Dendritic cell treated with granulocyte-macrophage colony-stimulating factor and Interleukin-4, amounts not matched to agents 40 ng/mL and 50 ng/mL, for 4 days (primary cell): ENCODE measurements at regions not wholly inside any gene's neighbourhood (a gene's known extent, or its start where the extent isn't known, plus 50 kb on each side); places are given as distances from the start of the nearest gene placed in this dataset.
A peak's percentile ranks its signal among the peaks of the same experiment; 100 is the strongest.

Source experiments
- H3K27ac Mint-ChIP-seq: one replicate; pipeline ENCODE4 v1.8.0; 2022; ENCODE audit warnings: mild to moderate bottlenecking, mixed read lengths
- H3K27me3 Mint-ChIP-seq: one replicate; pipeline ENCODE4 v1.8.0; 2022; ENCODE audit warnings: mild to moderate bottlenecking, mixed read lengths
- H3K36me3 Mint-ChIP-seq: one replicate; pipeline ENCODE4 v1.8.0; 2022; ENCODE audit warnings: low read depth, mixed read lengths
- H3K4me1 Mint-ChIP-seq: one replicate; pipeline ENCODE4 v1.8.0; 2022; ENCODE audit warnings: low read depth, mixed read lengths
- H3K4me3 Mint-ChIP-seq: one replicate; pipeline ENCODE4 v1.8.0; 2022; ENCODE audit warnings: mild to moderate bottlenecking, moderate library complexity, mixed read lengths
- H3K9me3 Mint-ChIP-seq: one replicate; pipeline ENCODE4 v1.8.0; 2022; ENCODE audit warnings: mixed read lengths
- intact Hi-C: fragments of 100-400 bp; cut with micrococcal nuclease; formaldehyde crosslinking; loops from one replicate; pipeline ENCODE4 v1.15.0; 2022

DNA sequence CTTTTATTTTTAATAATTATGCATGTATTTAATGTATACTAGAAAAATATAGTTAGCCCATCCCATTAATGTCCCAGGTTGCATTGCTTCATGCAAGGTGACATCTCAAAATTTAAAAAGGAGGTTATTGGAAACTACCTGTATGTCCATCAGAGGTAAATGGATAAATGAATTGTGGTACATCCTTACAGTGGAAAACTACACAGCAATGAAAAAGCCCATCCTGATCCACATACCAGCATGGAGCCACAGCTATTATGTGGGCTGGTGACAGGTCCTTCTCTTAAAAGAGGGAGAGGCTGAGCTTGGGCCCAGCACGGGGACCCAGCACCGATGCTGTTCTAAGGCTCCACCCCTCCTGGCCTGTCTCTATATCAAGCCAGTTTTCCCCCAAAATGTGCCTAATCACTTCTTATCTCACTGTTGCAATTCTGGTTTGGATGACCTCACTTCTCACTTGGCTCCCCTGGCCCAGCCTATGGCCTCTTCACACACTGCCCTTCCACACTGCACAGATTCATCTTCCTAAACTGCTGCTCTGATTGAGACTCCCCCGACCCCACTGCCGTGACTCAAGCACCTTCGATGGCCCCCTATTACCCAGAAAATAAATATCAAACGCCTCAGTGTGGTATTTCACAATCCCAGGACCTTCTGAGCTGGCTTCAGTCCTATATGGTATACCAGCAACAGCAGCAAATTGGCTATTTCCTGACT lies 97.1 kb upstream of the NCOR2 start:
- Mint-ChIP-seq H3K4me1 (peaks cover 30% of the 10 kb centered on the region), H3K27ac (peak overlapping the region; percentile 10), H3K27me3 (peaks cover 6% of the 10 kb centered on the region), H3K9me3 (peaks cover 15% of the 10 kb centered on the region), H3K36me3 (peaks cover 16% of the 10 kb centered on the region), H3K4me3 (no peak overlapping the region)
- intact Hi-C loops: no loop called here

DNA sequence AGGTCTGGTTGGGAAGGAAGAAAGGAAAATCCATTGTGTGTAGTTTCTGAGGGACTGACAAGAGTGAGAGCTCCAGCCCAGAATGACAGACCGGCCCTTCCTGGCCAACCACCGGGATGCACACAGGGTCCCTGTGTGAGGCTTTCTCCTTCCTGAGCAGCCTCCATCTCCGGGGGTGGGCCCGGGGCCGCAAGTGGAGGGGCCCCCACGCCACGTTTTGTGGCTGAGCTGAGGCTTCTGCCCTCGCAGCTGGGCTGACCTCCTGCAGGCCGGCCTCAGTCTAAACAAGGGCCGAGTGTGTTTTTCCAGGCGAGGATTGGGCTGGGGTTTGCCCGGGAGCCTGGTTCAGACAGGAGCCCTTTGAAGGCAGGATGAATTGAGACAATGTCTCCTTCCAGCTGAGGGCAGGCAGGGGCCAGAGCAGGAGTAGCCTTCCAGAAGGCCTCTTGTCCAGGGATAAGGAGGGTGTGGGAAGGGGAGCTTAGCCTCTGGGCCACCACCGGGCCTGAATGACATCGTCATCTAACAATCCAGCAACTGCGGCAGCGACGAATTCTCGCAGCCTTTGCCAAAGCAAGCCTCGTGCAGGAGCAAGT lies 96.5 kb upstream of the NCOR2 start:
- Mint-ChIP-seq H3K4me3 (no peak overlapping the region), H3K4me1 (peaks cover 23% of the 10 kb centered on the region), H3K36me3 (peaks cover 16% of the 10 kb centered on the region), H3K27me3 (peaks cover 6% of the 10 kb centered on the region), H3K27ac (no peak overlapping the region), H3K9me3 (peaks cover 15% of the 10 kb centered on the region)
- intact Hi-C loops: no loop called here

DNA sequence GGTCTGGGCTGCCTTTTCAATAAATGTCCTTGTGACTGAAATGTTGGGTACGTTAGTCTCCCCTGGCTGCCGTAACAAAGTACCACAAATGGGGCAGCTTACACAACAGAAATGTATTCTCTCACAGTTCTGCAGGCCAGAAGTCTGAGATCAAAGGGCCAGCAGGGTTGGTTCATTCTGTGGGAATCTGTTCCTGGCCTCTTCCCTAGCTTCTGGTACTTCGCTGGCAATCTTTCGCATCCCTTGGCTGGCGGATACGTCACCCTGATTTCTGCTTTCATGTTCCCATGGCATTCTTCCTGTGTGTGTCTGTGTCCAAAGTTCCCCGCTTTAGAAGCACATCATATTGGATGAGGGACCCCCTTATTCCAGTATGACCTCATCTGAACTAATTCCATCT lies 95.8 kb upstream of the NCOR2 start:
- Mint-ChIP-seq H3K4me1 (peaks cover 23% of the 10 kb centered on the region), H3K4me3 (no peak overlapping the region), H3K36me3 (peaks cover 16% of the 10 kb centered on the region), H3K27ac (no peak overlapping the region), H3K27me3 (peaks cover 6% of the 10 kb centered on the region), H3K9me3 (peaks cover 15% of the 10 kb centered on the region)
- intact Hi-C loops: no loop called here

DNA sequence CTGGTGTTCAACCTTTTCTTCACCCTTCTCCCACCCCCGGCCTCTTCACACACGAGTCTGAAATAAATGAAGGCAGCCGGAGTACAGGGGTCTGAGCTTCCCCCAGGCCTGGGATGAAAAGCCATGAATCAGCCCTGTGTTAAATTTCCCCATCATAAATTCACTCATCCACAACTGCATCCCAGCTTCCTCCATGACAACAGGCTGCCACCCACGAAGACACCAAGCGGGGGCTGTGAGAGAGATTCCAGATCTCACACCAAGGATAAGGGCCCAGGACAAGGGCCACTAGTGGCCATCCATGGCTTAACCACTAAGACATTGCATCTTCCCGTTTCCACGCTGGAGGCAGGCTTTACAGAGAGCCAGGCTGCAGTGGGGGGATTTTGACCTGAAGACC lies 93.9 kb upstream of the NCOR2 start:
- H3K27me3 Mint-ChIP-seq: peaks cover 9% of the 10 kb centered on the region
- intact Hi-C loops: no loop called here

DNA sequence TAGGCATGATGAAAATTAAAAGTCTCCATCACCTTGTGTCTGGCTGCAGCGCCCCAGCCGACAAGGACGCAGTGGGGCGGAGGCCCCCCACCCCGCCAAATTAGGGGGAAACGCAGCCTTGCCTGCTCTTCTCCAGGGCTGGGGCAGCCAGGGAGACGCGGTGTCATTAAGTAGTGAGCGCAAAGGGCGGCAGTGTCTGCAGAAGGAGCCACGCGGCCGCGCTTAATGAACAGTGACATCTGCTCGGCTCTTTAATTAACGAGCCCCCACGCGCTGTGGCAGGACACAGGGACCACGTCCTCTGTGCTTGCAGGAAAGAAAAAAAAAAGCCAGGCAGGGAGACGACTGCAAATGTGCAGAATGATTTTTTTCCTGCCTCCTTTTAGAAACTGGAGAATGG lies 93.4 kb upstream of the NCOR2 start:
- no peaks in the 10 kb centered on the region for H3K9me3 Mint-ChIP-seq
- no peaks in the 10 kb centered on the region for H3K36me3 Mint-ChIP-seq
- H3K4me3 Mint-ChIP-seq: no peak overlapping the region
- intact Hi-C loops: no loop called here
- H3K27ac Mint-ChIP-seq: no peak overlapping the region
- peaks cover 9% of the 10 kb centered on the region for H3K27me3 Mint-ChIP-seq
- H3K4me1 Mint-ChIP-seq: peaks cover 47% of the 10 kb centered on the region

More for the DNA sequence above, 93.9 kb upstream of the NCOR2 start:
- Mint-ChIP-seq H3K4me1 (peaks cover 42% of the 10 kb centered on the region), H3K9me3 (peaks cover 4% of the 10 kb centered on the region), H3K4me3 (no peak overlapping the region), H3K27ac (peak overlapping the region; percentile 8), H3K36me3 (peaks cover 4% of the 10 kb centered on the region)

DNA sequence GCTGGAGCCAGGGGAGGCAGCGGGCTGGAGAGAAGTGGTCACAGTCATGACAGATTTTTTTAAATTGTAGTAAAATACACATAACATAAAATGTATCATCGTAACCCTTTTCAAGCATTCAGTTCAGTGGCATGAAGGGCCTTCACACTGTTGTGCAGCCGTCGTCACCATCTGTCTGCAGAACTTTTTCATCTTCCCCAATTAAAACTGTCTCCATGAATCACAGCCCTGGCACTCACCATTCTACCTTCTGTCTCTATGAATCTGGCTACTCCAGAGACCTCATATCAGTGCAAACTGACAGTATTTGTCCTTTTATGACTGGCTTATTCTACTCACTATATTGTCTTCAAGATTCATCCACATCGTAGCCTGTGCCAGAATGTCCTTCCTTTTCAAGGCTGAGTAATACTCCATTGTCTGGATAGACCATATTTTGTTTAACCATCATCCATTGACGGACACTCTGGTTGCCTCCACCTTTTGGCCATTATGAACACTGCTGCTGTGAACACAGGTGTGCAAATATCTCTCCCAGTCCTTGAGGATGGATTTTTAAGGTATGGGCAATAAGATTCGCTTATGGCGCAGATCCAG lies 91.5 kb upstream of the NCOR2 start:
- Mint-ChIP-seq H3K36me3 (no peaks in the 10 kb centered on the region), H3K27ac (peak overlapping the region; percentile 26), H3K27me3 (peaks cover 12% of the 10 kb centered on the region), H3K4me3 (no peak overlapping the region), H3K4me1 (peaks cover 50% of the 10 kb centered on the region), H3K9me3 (no peaks in the 10 kb centered on the region)
- intact Hi-C loops: no loop called here

DNA sequence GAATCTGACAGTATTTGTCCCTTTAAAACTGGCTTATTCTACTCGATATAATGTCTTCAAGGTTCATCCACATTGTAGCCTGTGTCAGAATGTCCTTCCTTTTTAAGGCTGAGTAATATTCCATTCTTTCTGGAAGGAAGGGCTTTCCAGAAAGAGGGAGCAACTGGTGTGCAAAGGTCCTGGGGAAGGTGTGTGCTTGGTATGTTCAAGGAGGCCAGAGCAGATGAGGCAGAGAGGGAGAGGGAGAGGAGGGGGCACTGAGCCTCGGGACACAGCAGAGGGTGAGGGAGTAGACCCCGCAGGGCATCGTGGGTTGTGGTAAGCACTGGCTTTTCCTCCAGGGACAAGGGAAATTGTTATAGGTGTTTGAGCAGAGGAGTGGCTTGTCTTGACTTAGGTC lies 90.9 kb upstream of the NCOR2 start:
- H3K27ac Mint-ChIP-seq: peak overlapping the region; percentile 26
- peaks cover 53% of the 10 kb centered on the region for H3K4me1 Mint-ChIP-seq
- no peaks in the 10 kb centered on the region for H3K36me3 Mint-ChIP-seq
- no peaks in the 10 kb centered on the region for H3K9me3 Mint-ChIP-seq
- peaks cover 12% of the 10 kb centered on the region for H3K27me3 Mint-ChIP-seq
- H3K4me3 Mint-ChIP-seq: no peak overlapping the region
- intact Hi-C loops: no loop called here

DNA sequence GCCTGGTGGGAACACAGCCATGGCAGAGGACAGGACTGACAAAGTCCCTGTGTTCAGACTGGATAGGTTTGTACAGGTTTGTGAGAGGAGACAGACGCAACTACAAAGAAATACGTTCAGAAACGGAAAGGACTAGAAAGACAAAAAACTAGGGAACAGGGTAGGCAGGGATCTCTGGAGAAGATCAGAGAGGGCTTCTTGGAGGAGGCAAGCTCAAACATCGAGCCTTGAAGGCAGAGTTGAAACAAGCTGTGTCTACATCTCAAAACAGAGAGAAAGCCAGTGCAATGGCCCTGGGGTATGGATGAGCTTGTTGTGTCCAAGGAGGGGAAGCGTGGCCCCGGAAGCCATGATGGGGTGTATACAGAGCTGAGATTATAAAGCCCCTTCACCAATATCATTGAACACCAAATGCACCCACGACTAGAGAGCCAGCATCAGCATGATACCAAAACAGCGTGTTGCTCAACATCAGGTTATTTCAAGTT lies 89.6 kb upstream of the NCOR2 start:
- H3K27me3 Mint-ChIP-seq: peaks cover 12% of the 10 kb centered on the region
- peak overlapping the region; percentile 81 for H3K27ac Mint-ChIP-seq
- intact Hi-C loops: no loop called here
- H3K4me1 Mint-ChIP-seq: peaks cover 65% of the 10 kb centered on the region
- no peaks in the 10 kb centered on the region for H3K9me3 Mint-ChIP-seq
- H3K36me3 Mint-ChIP-seq: no peaks in the 10 kb centered on the region
- no peak overlapping the region for H3K4me3 Mint-ChIP-seq

DNA sequence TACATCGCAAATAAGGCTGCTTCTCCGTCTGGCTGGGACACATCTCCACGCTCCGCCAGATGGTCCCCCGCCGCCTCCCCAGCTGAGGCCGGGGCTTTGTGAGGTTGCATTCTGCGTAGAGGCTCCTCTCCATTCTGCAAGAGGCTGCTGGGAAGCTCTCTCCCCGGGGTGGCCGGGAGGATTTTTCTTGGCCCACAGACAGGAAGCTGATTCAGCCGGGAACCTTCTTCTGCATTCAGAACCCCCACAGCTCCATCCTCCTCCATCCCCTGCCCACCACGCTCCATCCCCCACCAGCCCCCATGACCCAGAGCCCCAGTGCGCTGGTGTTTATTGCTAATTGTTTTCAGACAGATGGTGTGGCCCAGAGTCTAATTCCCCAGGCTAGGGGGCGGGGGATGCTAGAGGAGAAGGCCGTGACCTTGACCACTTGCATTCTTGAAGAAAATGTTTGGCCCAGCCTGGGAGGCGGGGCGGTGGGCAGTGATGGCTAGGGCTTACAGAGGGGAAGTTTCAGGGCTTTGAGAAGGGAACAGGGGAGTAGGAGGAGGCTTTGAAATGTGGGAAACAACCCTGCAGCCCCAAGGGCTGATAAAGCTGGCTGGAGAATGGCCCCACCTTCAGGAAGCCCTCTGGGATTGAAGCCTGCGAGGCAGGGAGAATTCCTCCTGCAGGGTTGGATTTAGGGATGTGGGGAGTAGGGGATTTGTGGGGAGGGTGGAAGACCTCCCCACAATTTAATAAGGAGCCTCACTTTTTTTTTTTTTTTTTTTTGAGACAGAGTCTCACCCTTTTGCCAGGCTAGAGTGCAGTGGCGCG lies 88.5 kb upstream of the NCOR2 start:
- peak overlapping the region; percentile 81 for H3K27ac Mint-ChIP-seq
- intact Hi-C loops: loop anchor here (1.0 kb wide), 1 partner anchor 10 kb away; no protein-coding TSS in a partner anchor

DNA sequence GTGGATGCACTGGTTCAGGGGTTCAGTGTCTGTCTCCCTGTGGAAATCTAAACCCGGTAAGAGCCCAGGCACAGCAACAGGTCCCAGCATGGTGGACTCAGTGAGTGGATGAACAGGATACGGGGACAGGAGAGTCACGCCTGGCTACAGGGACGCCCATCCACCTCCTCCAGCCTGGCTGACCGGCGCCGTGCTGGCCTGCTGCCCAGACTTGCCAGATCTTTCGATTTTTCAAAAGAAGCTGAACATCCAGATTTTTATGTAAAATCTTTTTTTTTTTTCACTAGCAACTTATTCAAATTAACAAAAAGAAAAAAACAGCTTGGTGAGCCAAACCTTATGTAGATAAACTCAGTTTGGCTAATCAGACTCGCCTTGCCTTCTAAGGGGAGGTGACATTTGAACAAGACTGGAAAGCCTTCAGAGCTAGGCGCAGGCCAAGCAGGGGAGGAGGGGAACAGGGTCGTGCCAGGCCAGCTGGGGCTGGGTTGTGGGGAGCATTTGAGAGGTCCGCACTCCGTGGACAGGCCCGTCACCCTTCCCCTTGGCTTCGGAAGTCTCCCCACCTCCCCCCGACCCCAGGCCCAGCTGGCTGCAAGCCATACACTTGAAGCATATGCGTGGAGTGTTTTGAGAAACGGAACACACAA lies 87.8 kb upstream of the NCOR2 start:
- intact Hi-C loops: loop anchor here (1.0 kb wide), 1 partner anchor 9 kb away; no protein-coding TSS in a partner anchor
- Mint-ChIP-seq H3K27me3 (peaks cover 26% of the 10 kb centered on the region), H3K27ac (peak overlapping the region; percentile 81), H3K4me1 (peaks cover 78% of the 10 kb centered on the region), H3K9me3 (no peaks in the 10 kb centered on the region), H3K36me3 (no peaks in the 10 kb centered on the region), H3K4me3 (no peak overlapping the region)

More for the DNA sequence above, 88.5 kb upstream of the NCOR2 start:
- H3K4me1 Mint-ChIP-seq: peaks cover 70% of the 10 kb centered on the region
- H3K9me3 Mint-ChIP-seq: no peaks in the 10 kb centered on the region
- H3K36me3 Mint-ChIP-seq: no peaks in the 10 kb centered on the region
- peaks cover 19% of the 10 kb centered on the region for H3K27me3 Mint-ChIP-seq
- no peak overlapping the region for H3K4me3 Mint-ChIP-seq

DNA sequence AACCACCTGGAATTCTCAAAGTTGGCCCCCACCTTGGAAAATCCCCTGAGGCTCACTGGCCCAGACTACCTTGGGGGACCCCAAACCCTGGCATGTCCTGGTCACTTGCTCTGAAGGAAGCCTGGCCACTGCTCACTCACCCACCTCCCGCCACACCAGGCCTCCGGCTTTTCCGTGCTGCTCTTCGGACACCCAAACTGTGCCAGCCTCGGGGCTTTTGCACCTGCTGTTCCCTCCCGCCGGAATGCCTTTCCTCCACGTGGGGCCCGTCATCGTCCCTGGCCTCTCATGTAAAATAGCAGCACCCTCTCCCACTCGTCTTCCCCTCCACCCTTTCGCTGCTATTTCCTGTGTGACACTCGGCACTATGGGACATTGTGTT lies 87.2 kb upstream of the NCOR2 start:
- H3K27ac Mint-ChIP-seq: peak overlapping the region; percentile 81
- H3K36me3 Mint-ChIP-seq: no peaks in the 10 kb centered on the region
- H3K4me1 Mint-ChIP-seq: peaks cover 82% of the 10 kb centered on the region
- intact Hi-C loops: loop anchor here (1.0 kb wide), 1 partner anchor 8 kb away; no protein-coding TSS in a partner anchor
- no peak overlapping the region for H3K4me3 Mint-ChIP-seq
- H3K9me3 Mint-ChIP-seq: no peaks in the 10 kb centered on the region
- peaks cover 26% of the 10 kb centered on the region for H3K27me3 Mint-ChIP-seq

DNA sequence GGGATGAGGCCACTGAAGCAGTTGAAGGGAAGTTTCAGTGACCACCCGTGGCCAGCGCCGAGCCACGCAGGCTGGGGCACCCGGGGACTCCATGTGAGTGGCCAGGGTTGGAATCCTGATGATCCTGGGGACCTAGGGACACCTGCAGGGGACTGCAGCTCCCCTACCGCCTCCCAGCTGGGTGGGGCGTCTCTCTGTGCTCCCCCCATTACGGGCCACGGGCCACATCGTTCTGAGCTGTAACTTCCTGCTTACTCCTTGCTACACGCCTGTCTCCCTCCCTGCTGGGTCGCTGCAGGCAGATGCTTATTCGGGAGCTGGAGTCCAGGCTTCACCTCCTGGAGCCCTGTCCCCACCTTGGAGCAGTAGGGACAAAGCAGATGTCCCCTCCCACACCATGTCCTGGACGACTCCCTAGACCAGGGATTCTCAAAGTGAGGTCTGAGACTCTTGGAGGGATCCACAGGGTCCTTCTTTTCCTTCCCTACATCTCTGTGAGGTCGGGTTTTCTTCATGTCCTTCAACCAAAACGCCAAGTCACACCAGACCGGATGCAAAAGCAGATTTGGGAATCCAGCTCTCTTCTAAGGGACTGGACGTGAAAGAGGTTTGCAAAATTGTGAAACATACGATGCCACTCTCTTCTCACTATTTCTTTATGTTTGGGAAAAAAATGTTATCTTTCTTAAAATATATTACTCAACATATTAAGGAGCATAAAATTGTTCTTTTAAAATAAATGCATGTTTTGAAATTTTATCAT lies 85.9 kb upstream of the NCOR2 start:
- H3K4me3 Mint-ChIP-seq: peak overlapping the region; percentile 6
- peak overlapping the region; percentile 72 for H3K27ac Mint-ChIP-seq
- H3K27me3 Mint-ChIP-seq: peaks cover 34% of the 10 kb centered on the region
- peaks cover 6% of the 10 kb centered on the region for H3K36me3 Mint-ChIP-seq
- H3K9me3 Mint-ChIP-seq: peaks cover 11% of the 10 kb centered on the region
- H3K4me1 Mint-ChIP-seq: peaks cover 77% of the 10 kb centered on the region
- intact Hi-C loops: no loop called here

DNA sequence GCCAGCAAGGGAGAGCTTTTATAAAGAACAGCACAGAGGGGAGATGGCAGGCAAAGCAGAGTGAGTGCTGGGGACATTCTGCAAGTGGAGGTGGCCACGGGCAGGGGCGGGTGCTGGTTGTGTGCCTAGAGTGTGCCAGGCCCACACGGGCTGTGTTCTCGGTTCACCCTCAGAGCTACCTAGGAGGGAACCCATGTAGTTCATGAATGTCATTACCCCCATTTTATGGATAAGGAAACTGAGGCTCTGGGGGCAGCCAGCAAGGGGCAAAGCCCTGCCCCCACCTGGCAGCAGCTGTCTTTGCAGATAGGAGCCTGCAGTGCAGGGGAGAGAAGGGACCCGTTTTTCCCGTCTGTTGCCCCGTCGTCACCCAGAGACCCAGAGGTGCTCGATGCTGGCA lies 85.2 kb upstream of the NCOR2 start:
- Mint-ChIP-seq H3K27ac (peak overlapping the region; percentile 72), H3K27me3 (peaks cover 41% of the 10 kb centered on the region), H3K36me3 (peaks cover 6% of the 10 kb centered on the region), H3K4me1 (peaks cover 75% of the 10 kb centered on the region), H3K9me3 (peaks cover 16% of the 10 kb centered on the region), H3K4me3 (no peak overlapping the region)
- intact Hi-C loops: no loop called here
